Calu3 (cell line): ENCODE measurements at regions not wholly inside any gene's neighbourhood (a gene's known extent, or its start where the extent isn't known, plus 50 kb on each side); places are given as distances from the start of the nearest gene placed in this dataset.

ENCODE experiments used
- BruUV-seq: library from RNA; stranded (reverse); fragments of 400-500 nt; replicated peaks from 2 replicates; lab custom pipeline; 2021; lab: Mats Ljungman, UMichigan
- CTCF ChIA-PET: fragments of 300-600 bp; sonication (Branson Sonifier 250); formaldehyde crosslinking; loops from one replicate; lab custom pipeline; 2022; ENCODE audit warnings: antibody characterized with exemption; lab: Charles Lee
- DNase-seq: peaks from one replicate; pipeline ENCODE4 v3.0.0; 2022
- H3K27ac Mint-ChIP-seq: one replicate; pipeline ENCODE4 v1.8.0; 2022; ENCODE audit warnings: mixed read lengths; ENCODE audit not compliant: unreplicated experiment
- H3K27me3 Mint-ChIP-seq: one replicate; pipeline ENCODE4 v1.8.0; 2022; ENCODE audit warnings: mixed read lengths; ENCODE audit not compliant: unreplicated experiment
- H3K36me3 Mint-ChIP-seq: one replicate; pipeline ENCODE4 v1.8.0; 2022; ENCODE audit warnings: mild to moderate bottlenecking, moderate library complexity, mixed read lengths; ENCODE audit not compliant: insufficient read depth, unreplicated experiment
- H3K4me1 Mint-ChIP-seq: one replicate; pipeline ENCODE4 v1.8.0; 2022; ENCODE audit warnings: mild to moderate bottlenecking, low read depth, mixed read lengths; ENCODE audit not compliant: unreplicated experiment
- H3K4me3 Mint-ChIP-seq: one replicate; pipeline ENCODE4 v1.8.0; 2022; ENCODE audit warnings: mild to moderate bottlenecking, low read depth, moderate library complexity, mixed read lengths; ENCODE audit not compliant: unreplicated experiment
- H3K9me3 Mint-ChIP-seq: one replicate; pipeline ENCODE4 v1.8.0; 2022; ENCODE audit warnings: low read depth, mixed read lengths; ENCODE audit not compliant: unreplicated experiment
- CTCF ChIP-seq: fragments of 200-600 bp; IDR thresholded peaks from one replicate; pipeline ENCODE4 v1.8.0; 2022; ENCODE audit warnings: antibody characterized with exemption; ENCODE audit not compliant: unreplicated experiment
- intact Hi-C: fragments of 100-400 bp; cut with micrococcal nuclease; formaldehyde crosslinking; loops from one replicate; pipeline ENCODE4 v1.10.0; 2022; ENCODE audit not compliant: unreplicated experiment

GRCh38 chr18:1104181-1104881, 199.7 kb downstream of the ADCYAP1 start:
- BruUV-seq: no TSS peak
- H3K27ac Mint-ChIP-seq: no peak overlapping the region
- no peak overlapping the region for H3K4me3 Mint-ChIP-seq
- H3K9me3 Mint-ChIP-seq: peaks cover 2% of the 10 kb centered on the region
- no peaks in the 10 kb centered on the region for H3K36me3 Mint-ChIP-seq
- intact Hi-C loops: no loop called here
- no peaks in the 10 kb centered on the region for H3K4me1 Mint-ChIP-seq
- no peaks in the 10 kb centered on the region for H3K27me3 Mint-ChIP-seq
- DNase-seq: no peak
- TF ChIP-seq CTCF: no peak
- CTCF ChIA-PET: no interaction called here

DNA sequence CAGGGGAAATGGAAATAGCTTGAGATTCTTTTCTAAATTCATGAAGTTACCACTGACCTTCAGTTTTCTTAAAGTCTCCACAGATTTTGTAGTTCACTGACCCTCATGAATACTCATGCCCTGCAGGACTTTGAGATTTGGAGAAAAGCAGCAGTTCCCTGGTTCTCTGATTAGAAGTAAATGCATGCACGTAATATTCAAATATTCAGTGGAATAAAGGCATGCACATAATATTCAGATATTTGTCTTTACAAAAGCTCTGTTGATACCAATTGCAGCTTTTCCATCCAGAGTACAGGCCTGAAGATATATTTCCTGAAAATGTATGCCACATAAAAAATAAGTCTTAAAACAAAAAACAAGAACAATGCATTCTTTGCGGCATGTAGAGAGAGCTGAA, 219.8 kb downstream of the ADCYAP1 start:
- CTCF ChIA-PET: no interaction called here
- BruUV-seq: no TSS peak
- H3K27me3 Mint-ChIP-seq: peaks cover 11% of the 10 kb centered on the region
- no peaks in the 10 kb centered on the region for H3K36me3 Mint-ChIP-seq
- no peak overlapping the region for H3K27ac Mint-ChIP-seq
- intact Hi-C loops: no loop called here
- no peaks in the 10 kb centered on the region for H3K4me1 Mint-ChIP-seq
- H3K9me3 Mint-ChIP-seq: peaks cover 2% of the 10 kb centered on the region
- DNase-seq: no peak
- no peak for TF ChIP-seq CTCF
- H3K4me3 Mint-ChIP-seq: no peak overlapping the region

GRCh38 chr18:1133541-1133940, 228.9 kb downstream of the ADCYAP1 start:
- no peaks in the 10 kb centered on the region for H3K36me3 Mint-ChIP-seq
- peaks cover 15% of the 10 kb centered on the region for H3K27me3 Mint-ChIP-seq
- CTCF ChIA-PET: no interaction called here
- BruUV-seq: no TSS peak
- DNase-seq: no peak
- H3K4me3 Mint-ChIP-seq: no peak overlapping the region
- H3K4me1 Mint-ChIP-seq: no peaks in the 10 kb centered on the region
- intact Hi-C loops: no loop called here
- H3K27ac Mint-ChIP-seq: no peak overlapping the region
- no peaks in the 10 kb centered on the region for H3K9me3 Mint-ChIP-seq
- no peak for TF ChIP-seq CTCF

DNA sequence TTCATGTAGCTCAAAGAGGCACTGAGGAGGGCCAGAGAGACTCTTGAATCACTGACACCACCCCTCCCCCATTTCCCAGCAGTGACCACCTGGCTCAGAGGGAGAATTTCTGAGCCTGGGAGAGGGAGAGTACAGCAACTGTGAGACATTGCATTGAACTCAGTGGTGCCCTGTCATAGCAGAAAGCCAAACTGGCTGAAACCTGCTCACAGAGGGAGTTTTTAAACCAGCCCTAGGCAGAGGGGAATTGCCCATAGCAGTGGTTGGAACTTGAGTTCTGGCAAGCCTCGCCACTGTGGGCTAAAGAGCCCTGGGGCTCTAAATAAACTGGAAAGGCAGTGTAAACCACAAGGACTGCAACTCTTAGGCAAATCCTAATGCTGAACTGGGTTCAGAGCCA, 243.1 kb downstream of the ADCYAP1 start:
- H3K36me3 Mint-ChIP-seq: no peaks in the 10 kb centered on the region

More for the DNA sequence above, 243.1 kb downstream of the ADCYAP1 start:
- Mint-ChIP-seq H3K27ac (no peak overlapping the region), H3K9me3 (peaks cover 6% of the 10 kb centered on the region), H3K27me3 (no peaks in the 10 kb centered on the region), H3K4me3 (no peak overlapping the region), H3K4me1 (no peaks in the 10 kb centered on the region)
- intact Hi-C loops: no loop called here
- CTCF ChIA-PET: no interaction called here
- no peak for DNase-seq
- TF ChIP-seq CTCF: no peak
- BruUV-seq: no TSS peak
